Stimulated activated CD4-positive, alpha-beta T cell treated with anti-CD3 and anti-CD28 coated beads, Interleukin-12 subunit alpha, Interleukin-12 subunit beta, amount 100 ng/mL, for 48 hours (primary cell): ENCODE measurements at regions not wholly inside any gene's neighbourhood (a gene's known extent, or its start where the extent isn't known, plus 50 kb on each side); places are given as distances from the start of the nearest gene placed in this dataset.
"Not testable (repeated sequence)": the region's sequence is repeated elsewhere in the genome, so short reads cannot be mapped to it uniquely, and the experiment has no call there.

Experiments
- DNase-seq, 3 donors: peaks; one replicate each; pipeline ENCODE4 v3.0.0-alpha.2; 2020; ENCODE audit warnings: low read depth in 2 of 3, low spot score in 1 of 3

DNA sequence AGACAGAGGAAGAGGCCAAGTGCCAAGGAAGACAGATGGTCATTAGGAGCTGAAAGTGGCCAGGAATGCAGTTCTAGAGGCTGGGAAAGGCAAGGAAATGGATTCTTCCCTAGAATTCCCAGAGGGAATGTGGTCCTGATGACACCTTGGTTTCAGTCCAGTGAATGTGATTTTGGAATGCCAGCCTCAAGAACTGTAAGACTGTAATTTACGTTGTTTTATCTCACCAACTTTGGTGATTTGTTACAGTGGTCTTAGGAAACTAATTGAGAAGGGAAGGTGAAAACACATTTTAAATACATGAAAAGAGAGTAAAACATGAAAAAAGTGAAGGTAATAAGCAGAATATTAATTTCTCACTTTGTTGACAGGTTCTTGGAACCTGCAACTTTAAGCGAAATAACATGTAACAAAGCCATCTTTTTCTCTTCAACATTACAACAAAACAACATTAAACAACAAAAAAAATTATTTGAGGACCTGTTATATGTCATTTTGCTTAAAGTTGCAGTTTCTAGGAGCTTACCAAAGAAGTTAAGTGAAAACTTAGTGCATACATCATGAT is 370.2 kb downstream of the METTL4 start:
- no peak for DNase-seq

DNA sequence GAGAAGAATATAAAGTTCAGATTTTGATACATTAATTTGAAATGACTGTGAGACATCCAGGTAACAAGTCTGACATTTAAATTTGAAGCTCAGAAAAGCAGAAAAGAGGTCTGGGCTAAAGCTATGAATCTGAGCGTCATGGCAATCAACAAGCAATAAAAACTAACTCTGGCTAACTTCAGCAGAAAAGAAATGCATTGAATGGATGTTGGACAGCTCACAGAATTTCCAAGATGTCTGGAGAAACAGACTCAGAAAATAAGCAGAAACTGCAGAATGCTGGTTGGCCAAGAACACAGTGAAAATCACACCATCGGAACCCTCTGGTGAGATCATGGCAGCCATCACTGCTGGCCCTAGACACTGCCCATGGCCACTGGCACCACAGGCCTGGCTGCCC is 366.6 kb downstream of the METTL4 start:
- no peak for DNase-seq

GRCh38 chr18:2207294-2207693 is 364.0 kb downstream of the METTL4 start:
- DNase-seq: no peak

- no peak for DNase-seq
Measured at GRCh38 chr18:2212598-2213205, 358.6 kb downstream of the METTL4 start.

DNA sequence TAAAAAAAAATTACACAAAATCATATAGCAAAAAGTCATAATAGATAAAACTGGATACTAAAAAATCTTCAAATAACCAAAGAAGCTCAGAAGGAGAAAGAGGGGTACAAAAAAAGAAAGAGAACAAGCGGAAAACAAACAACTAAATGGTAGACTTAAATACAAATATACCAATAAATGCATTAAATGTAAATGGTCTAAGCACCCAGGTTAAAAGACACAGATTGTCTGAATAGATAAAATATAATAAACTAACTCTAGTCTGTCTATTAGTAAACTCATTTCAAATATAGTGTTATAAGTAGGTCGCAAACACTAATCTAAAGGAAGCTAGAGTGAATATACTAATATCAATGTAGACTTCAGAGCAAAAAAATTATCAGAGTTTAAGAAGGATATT is 357.4 kb downstream of the METTL4 start:
- no peak for DNase-seq

DNA sequence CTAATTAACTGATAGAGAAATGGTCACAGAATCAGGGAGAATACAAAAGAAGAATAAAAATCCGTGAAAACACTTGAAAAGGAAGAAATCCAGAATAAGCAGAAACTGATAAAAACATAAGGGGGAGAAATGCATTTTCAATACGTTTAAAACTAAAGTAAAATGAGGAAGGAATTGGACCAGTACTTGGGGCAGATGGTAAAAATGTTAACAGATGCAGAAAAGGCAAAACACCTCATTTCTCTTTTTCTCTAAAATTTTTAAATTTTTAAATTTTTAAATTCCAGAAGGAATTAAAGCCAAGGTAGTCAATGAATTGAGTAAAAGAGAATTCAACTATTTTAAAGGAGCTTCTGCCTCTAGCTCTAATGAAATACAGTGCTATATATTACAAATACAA is 353.9 kb downstream of the METTL4 start:
- no peak for DNase-seq

- DNase-seq: no peak
Measured at GRCh38 chr18:2218101-2218500, 353.2 kb downstream of the METTL4 start.

GRCh38 chr18:2219706-2220105 is 351.6 kb downstream of the METTL4 start:
- DNase-seq: no peak

DNA sequence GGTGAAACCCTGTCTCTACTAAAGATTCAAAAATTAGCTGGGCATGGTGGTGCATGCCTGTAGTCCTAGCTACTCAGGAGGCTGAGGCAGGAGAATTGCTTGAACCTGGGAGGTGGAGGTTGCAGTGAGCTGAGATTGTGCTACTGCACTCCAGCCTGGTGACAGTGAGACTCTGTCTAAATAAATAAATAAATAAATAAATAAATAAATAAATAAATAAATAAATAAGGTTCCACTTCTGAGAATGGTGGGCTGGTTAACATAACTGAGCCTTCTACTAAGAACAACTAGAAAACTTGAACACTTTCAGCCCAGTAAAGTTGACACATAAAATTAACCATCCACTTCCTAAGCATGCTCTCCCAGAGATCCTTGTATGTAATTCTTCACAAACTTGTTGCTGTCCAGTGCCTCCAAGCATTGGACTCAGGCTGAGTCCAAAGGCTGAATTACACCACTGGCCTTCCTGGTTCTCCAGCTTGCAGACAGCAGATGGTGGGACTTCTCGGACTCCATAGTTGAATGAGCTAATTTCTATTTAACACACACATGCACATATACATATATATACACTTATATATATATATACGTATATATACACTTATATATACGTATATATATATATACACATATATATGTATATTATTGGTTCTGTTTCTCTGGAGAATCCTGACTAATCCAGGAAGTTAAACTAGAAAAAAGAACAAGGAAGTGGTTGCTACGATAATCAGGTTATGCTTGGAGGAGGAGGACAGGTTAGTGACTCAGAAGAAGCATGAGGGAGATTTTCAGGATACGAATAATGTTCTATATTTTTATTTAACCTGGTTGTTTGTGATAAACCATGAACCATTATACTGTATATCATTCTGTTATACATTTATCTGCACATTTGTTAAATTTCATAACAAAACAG is 348.8 kb downstream of the METTL4 start:
- DNase-seq: no peak

GRCh38 chr18:2223449-2223848 is 347.9 kb downstream of the METTL4 start:
- no peak for DNase-seq

DNA sequence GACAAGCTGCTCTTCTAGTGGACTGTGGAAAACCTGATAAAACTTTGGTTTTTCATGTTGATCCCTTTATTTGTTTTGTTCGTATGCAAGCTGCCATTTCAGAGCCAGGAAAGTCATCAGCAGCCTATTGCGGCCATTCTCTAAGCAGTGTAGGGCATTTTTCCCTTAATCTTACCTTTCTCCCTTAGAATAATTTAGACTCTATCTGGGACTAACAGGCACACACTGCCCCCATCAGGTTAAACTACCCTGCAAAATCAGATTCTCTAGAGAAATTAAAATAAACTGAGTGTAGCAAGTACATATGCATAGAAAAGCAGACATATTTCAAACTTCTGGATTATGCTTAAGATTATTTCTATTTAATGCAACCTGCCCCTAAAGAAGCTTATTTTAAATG is 347.5 kb downstream of the METTL4 start:
- DNase-seq: no peak

GRCh38 chr18:2236232-2236631 is 335.1 kb downstream of the METTL4 start:
- no peak for DNase-seq

- DNase-seq: no peak
Measured at GRCh38 chr18:2237706-2238105, 333.6 kb downstream of the METTL4 start.

GRCh38 chr18:2240311-2240705 is 331.0 kb downstream of the METTL4 start:
- no peak for DNase-seq

DNA sequence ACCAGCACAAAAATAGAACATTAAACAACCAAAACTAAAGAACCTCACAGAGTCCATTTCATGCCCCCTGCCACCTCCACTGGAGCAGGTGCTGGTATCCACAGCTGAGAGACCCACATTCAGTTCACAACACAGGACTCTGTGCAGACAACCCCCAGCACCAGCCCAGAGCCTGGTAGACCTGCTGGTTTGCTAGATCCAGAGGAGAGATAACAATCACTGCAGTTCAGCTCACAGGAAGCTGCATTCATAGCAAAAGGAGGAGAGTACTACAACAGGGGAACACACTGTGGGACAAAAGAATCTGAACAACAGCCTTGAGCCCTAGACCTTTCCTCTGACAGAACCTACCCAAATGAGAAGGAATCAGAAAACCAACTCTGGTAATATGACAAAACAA is 326.7 kb downstream of the METTL4 start:
- DNase-seq: no peak

DNA sequence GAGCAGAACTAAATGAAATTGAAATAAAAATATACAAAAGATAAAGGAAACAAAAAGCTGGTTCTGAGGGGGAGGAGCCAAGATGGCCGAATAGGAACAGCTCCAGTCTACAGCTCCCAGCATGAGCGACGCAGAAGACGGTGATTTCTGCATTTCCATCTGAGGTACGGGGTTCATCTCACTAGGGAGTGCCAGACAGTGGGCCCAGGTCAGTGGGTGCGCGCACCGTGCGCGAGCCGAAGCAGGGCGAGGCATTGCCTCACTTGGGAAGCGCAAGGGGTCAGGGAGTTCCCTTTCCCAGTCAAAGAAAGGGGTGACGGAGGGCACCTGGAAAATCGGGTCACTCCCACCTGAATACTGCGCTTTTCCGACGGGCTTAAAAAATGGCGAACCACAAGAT is 324.2 kb downstream of the METTL4 start:
- DNase-seq: not testable (repeated sequence)

DNA sequence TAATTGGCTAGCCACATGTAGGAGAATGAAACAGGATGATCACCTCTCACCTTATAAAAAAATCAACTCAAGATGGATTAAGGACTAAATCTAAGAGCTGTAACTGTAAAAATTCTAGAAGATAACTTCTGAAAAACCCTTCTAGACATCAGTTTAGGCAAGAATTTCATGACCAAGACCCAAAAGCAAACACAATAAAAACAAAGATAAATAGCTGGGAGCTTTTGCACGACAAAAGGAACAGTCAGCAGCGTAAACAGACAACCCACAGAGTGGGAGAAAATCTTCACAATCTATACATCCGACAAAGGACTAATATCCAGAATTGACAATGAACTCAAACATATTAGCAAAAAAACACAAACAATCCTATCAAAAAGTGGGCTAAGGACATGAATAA is 316.3 kb downstream of the METTL4 start:
- DNase-seq: no peak

GRCh38 chr18:2256577-2256976 is 314.7 kb downstream of the METTL4 start:
- DNase-seq: no peak

- no peak for DNase-seq
Measured at GRCh38 chr18:2258954-2259353, 312.4 kb downstream of the METTL4 start.

DNA sequence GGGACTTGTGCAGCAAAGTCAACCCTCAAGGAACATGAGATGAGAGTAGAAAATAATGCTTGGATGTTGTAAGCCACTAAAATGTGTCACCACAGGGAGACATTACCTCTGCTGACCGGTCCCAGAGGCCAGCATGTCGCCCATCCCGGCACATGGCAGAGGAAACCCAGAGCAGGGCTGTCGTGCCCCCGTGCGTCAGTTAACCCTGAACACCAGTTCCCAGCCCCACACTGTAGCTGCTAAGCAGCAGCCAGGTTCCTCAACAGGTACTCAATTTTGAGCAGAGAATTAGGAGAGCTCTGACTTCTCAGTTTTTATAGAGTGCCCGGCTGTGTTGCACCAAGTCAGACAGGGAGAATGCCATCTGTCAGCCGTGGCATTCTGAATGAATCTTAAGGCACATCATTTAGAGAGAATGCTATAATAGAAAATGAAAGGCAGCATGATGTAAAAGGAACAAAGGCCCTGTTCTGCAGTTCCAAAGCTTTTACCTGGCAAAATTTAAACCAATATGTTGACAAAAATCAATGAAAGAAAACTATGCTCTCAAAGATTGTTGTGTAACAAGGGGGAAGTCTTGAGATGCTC is 307.9 kb downstream of the METTL4 start:
- no peak for DNase-seq

- no peak for DNase-seq
Measured at GRCh38 chr18:2274613-2275012, 296.7 kb downstream of the METTL4 start.

DNA sequence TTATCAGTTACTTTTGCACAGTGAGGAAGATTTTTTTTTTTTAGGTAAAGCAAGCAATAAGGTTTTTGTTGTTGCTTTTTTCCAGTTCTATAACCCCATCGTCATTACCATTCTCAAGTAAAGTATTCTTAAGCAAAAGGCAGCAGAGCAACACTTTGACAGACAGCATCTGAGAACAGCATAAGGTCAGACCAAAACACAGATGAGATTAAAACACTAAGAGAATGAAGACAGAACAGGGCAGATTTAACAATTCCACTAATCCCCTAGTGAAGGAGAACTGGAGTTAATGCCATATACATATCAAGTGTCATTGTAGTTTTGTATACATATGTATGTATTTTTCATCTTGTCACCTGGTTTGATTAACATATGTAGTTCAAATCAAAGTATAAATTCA is 290.2 kb downstream of the METTL4 start:
- no peak for DNase-seq
